Transverse colon (tissue), 4 donors: ENCODE measurements at regions not wholly inside any gene's neighbourhood (a gene's known extent, or its start where the extent isn't known, plus 50 kb on each side); places are given as distances from the start of the nearest gene placed in this dataset.

Experiments
- DNase-seq: peaks from one replicate; pipeline ENCODE4 v3.0.0-alpha.2; 2019
- H3K27ac ChIP-seq, 4 donors: fragments of 200-600 bp; sonication (generic); 2 replicates each; pipeline ENCODE4 v1.5.1; 2016 to 2018; ENCODE audit warnings: inconsistent platforms in 4 of 4
- H3K27me3 ChIP-seq: fragments of 200-600 bp; sonication (generic); 2 replicates; pipeline ENCODE4 v1.5.1; 2017; ENCODE audit warnings: inconsistent platforms
- H3K36me3 ChIP-seq, 4 donors: fragments of 200-600 bp; sonication (generic); 2 replicates each; pipeline ENCODE4 v1.5.1; 2017 to 2019; ENCODE audit warnings: inconsistent platforms in 4 of 4
- H3K4me1 ChIP-seq, 4 donors: fragments of 200-600 bp; sonication (generic); 2 replicates each; pipeline ENCODE4 v1.5.1; 2017 to 2020; ENCODE audit warnings: inconsistent platforms in 4 of 4
- H3K4me3 ChIP-seq, 4 donors: fragments of 200-600 bp; sonication (generic); 1 replicate in 1 of 4; 2 replicates in 3 of 4; pipeline versions ENCODE4 v1.5.1 to v1.6.1; 2017 to 2019; ENCODE audit warnings: inconsistent platforms in 4 of 4
- H3K9me3 ChIP-seq, 2 donors: fragments of 200-600 bp; sonication (generic); 2 replicates each; pipeline ENCODE4 v1.5.1; 2017 to 2019; ENCODE audit warnings: inconsistent platforms in 2 of 2
- EP300 ChIP-seq: sonication (generic); formaldehyde crosslinking; IDR thresholded peaks from one replicate; pipeline ENCODE4 v1.6.1; 2017; ENCODE audit warnings: antibody characterized with exemption, low read depth
- POLR2A ChIP-seq: fragments of 450-650 bp; IDR thresholded peaks from one replicate; pipeline ENCODE4 v1.6.1; 2016; ENCODE audit warnings: antibody characterized with exemption, mild to moderate bottlenecking, moderate library complexity
- POLR2AphosphoS5 ChIP-seq, 3 donors: sonication (generic); formaldehyde crosslinking; IDR thresholded peaks; one replicate each; pipeline ENCODE4 v1.6.1; 2016; ENCODE audit warnings: antibody characterized with exemption in 3 of 3
- WGBS, 2 donors: methylation state at CpG; one replicate each; pipeline ENCODE4 v1.1.5; 2018; ENCODE audit warnings: low coverage in 1 of 2; 5-methylcytosine and 5-hydroxymethylcytosine counted together
- in situ Hi-C, 4 donors: fragments of 200-750 bp; cut with MboI; loops; one replicate each; pipeline versions ENCODE4 v1.15.0 to v1.15.1; 2017; ENCODE audit warnings: low sequenced_read_pairs in 3 of 4, low pct_ligation_motif_present in 1 of 4, low pct_unique_long_range_greater_than_20kb in 1 of 4
- intact Hi-C: fragments of 100-400 bp; cut with DNase I; formaldehyde crosslinking; loops from one replicate; pipeline ENCODE4 v1.15.1; 2023; ENCODE audit warnings: low total_unique reads
- TF ChIP-seq, protein P1 (sequence below), 5 experiments: fragments of 200-600 bp in 3 of 5; fragments of 450-650 bp in 2 of 5; sonication (generic) in 3 of 5; IDR thresholded peaks; 1 replicate in 2 of 5; 2 replicates in 3 of 5; pipeline ENCODE4 v1.5.1; 2016 to 2017; ENCODE audit warnings: antibody characterized with exemption in 5 of 5, inconsistent platforms in 3 of 5, mild to moderate bottlenecking in 2 of 5, moderate library complexity in 1 of 5

DNA sequence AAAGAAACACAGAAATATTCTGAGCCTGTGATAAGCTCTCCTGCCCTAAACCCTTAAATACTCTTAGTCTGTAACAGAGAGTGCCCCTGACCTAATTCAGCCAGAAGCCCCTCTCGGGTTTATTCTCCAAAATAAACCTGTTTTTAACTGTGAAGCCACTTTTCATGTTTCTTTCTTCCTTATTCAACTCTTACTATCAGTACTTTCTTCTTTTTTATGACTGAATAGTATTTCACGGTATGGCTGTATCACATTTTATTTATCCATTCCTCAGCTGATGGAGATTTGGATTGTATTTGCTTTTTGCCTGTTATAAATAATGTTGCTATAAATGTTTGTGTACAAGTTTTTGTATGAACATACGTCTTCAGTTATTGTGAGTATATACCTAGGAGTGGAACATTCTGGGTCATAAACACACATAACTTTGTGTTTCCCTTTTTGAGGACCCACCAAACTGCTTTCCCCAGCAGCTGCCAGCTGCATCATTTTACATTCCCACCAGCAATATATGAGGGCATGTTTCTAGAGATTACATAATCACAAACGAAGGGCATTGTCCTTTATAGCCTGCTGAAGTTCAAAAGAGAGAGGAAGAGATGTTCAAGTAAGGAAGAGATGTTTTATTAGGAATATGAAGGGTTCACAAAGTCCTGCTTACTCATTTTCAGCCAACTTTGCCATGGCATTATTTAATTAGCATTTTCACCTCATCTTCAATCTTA is 199.4 kb upstream of the NUDT4 start:
- peaks cover 13 to 52% (median 31%) of the 10 kb centered on the region in 4 donors for H3K4me1 ChIP-seq
- no peaks in the 10 kb centered on the region for H3K9me3 ChIP-seq
- H3K36me3 ChIP-seq = no peaks in the 10 kb centered on the region
- no peak for DNase-seq
- in situ Hi-C loops = no loop called here
- intact Hi-C loops = loop anchor here (10.0 kb wide), 1 partner anchor 74 kb away; no protein-coding TSS in a partner anchor
- H3K27me3 ChIP-seq = no peaks in the 10 kb centered on the region
- H3K27ac ChIP-seq = peak overlapping the region; percentile 66 to 76 (median 70)
- H3K4me3 ChIP-seq = no peak overlapping the region
- WGBS, 2 donors = 49 to 50% methylated on average over 4 of the region's 4 CpGs
- TF ChIP-seq POLR2AphosphoS5 (IDR thresholded peaks at IDR 0.05) (no peak), POLR2A (no peak), EP300 (no peak)
- TF ChIP-seq, protein P1, sequence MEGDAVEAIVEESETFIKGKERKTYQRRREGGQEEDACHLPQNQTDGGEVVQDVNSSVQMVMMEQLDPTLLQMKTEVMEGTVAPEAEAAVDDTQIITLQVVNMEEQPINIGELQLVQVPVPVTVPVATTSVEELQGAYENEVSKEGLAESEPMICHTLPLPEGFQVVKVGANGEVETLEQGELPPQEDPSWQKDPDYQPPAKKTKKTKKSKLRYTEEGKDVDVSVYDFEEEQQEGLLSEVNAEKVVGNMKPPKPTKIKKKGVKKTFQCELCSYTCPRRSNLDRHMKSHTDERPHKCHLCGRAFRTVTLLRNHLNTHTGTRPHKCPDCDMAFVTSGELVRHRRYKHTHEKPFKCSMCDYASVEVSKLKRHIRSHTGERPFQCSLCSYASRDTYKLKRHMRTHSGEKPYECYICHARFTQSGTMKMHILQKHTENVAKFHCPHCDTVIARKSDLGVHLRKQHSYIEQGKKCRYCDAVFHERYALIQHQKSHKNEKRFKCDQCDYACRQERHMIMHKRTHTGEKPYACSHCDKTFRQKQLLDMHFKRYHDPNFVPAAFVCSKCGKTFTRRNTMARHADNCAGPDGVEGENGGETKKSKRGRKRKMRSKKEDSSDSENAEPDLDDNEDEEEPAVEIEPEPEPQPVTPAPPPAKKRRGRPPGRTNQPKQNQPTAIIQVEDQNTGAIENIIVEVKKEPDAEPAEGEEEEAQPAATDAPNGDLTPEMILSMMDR (IDR thresholded peaks at IDR 0.05) = no peak

DNA sequence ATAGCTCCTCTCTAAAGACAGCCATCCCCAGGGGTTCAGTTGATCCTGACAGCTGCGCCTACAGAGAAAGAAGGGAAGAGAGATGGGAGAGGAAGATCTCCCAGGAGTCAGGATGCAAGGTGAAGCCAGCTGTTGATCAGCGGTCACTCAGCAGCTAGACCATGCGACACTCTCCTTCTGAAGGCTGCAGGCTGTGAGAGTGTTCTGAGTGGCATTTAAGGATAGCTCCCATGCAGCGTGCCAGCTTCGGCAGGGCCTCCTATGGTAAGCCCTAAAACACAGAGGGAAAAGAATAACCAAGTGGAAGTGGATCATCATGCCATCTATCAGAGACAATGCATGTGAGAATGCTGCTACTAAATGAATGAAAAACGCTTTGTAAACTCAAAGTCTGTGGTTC is 197.9 kb upstream of the NUDT4 start:
- Histone ChIP-seq H3K36me3 (no peaks in the 10 kb centered on the region), H3K4me3 (no peak overlapping the region), H3K4me1 (peaks cover 18 to 49% (median 32%) of the 10 kb centered on the region in 4 donors), H3K9me3 (no peaks in the 10 kb centered on the region), H3K27ac (no peak overlapping the region), H3K27me3 (no peaks in the 10 kb centered on the region)
- WGBS, 2 donors = 92 to 97% methylated on average over 3 to 6 of the region's 6 CpGs
- no peak for DNase-seq
- in situ Hi-C loops (no loop called here), intact Hi-C loops (loop anchor here (10.0 kb wide), 1 partner anchor 75 kb away; no protein-coding TSS in a partner anchor)
- TF ChIP-seq POLR2A (no peak), POLR2AphosphoS5 (IDR thresholded peaks at IDR 0.05) (no peak), EP300 (no peak)
- TF ChIP-seq, protein P1 (IDR thresholded peaks at IDR 0.05) = no peak

DNA sequence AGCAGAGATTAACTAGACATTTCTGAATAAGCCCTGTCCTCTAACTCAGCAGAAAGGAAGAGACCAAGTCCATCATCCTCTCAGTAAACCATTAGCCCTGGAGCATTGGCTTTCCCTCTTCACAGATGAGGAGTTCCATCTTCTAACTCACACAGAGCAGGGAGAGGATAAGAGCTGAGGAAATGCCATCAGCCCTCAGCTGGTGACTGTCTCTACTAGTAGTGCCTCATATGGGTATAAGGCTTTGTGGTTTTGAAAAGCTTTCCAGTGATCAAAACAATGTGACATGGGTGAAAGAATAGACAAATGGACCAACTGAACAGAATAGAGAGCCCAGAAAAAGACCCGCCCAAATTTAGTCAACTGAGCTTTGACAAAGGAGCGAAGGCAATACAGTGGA is 197.2 kb upstream of the NUDT4 start:
- 93 to 94% methylated on average over 2 of the region's 2 CpGs for WGBS, 2 donors
- in situ Hi-C loops (no loop called here), intact Hi-C loops (no loop called here)
- Histone ChIP-seq H3K9me3 (no peaks in the 10 kb centered on the region), H3K4me3 (no peak overlapping the region), H3K27ac (no peak overlapping the region), H3K4me1 (peaks cover 19 to 49% (median 30%) of the 10 kb centered on the region in 4 donors), H3K36me3 (no peaks in the 10 kb centered on the region), H3K27me3 (no peaks in the 10 kb centered on the region)
- DNase-seq = no peak
- no peak for TF ChIP-seq EP300
- no peak for TF ChIP-seq POLR2A
- no peak for TF ChIP-seq POLR2AphosphoS5 (IDR thresholded peaks at IDR 0.05)

DNA sequence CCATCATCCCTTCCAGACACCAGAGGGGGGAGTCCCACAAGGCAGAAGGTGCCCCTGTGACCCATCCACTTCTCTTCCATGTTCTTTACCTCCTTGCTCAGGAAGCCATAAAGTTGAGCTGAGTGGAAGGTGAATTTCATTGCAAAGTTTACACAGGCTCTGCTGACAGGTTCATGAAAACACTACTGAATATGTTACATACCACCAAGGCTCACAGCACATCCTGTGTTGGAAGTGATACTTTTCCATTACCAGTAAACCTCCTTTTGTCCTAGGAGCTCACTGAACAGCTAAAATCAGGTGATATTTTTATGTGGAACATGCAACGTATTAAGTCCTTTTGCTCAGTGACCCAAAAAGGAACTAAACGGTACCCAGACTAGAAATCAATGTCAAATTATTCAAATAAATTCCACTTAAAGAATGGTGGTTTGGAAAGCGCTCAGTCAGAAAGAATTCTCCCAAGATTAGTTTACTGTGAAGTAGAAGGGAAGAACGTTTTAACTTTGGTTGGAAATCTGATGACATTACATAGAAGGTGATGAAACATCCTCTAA is 196.2 kb upstream of the NUDT4 start:
- WGBS, 2 donors = 62 to 73% methylated on average over 4 of the region's 4 CpGs
- DNase-seq = no peak
- TF ChIP-seq, protein P1 (IDR thresholded peaks at IDR 0.05) = no peak
- peak in 1 of 3 donors; percentile 59 for TF ChIP-seq POLR2AphosphoS5 (IDR thresholded peaks at IDR 0.05)
- no peaks in the 10 kb centered on the region for H3K36me3 ChIP-seq
- no peak overlapping the region for H3K4me3 ChIP-seq
- in situ Hi-C loops = no loop called here
- peaks cover 19 to 40% (median 25%) of the 10 kb centered on the region in 4 donors for H3K4me1 ChIP-seq
- H3K27ac ChIP-seq = peak overlapping the region in 1 of 4 donors; percentile 22
- no peaks in the 10 kb centered on the region for H3K27me3 ChIP-seq
- no peaks in the 10 kb centered on the region for H3K9me3 ChIP-seq
- intact Hi-C loops = no loop called here
